ENCODE measurements at regions not wholly inside any gene's neighbourhood (a gene's known extent, or its start where the extent isn't known, plus 50 kb on each side); places are given as distances from the start of the nearest gene placed in this dataset.
A peak's percentile ranks its signal among the peaks of the same experiment; 100 is the strongest.

- TF ChIP-seq, protein P1, sequence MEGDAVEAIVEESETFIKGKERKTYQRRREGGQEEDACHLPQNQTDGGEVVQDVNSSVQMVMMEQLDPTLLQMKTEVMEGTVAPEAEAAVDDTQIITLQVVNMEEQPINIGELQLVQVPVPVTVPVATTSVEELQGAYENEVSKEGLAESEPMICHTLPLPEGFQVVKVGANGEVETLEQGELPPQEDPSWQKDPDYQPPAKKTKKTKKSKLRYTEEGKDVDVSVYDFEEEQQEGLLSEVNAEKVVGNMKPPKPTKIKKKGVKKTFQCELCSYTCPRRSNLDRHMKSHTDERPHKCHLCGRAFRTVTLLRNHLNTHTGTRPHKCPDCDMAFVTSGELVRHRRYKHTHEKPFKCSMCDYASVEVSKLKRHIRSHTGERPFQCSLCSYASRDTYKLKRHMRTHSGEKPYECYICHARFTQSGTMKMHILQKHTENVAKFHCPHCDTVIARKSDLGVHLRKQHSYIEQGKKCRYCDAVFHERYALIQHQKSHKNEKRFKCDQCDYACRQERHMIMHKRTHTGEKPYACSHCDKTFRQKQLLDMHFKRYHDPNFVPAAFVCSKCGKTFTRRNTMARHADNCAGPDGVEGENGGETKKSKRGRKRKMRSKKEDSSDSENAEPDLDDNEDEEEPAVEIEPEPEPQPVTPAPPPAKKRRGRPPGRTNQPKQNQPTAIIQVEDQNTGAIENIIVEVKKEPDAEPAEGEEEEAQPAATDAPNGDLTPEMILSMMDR (IDR thresholded peaks at IDR 0.05; ENCODE audit: control insufficient read depth, extremely low read depth, insufficient read depth), result no peak
- DNase-seq (ENCODE audit: low read depth), result no peak
- H3K4me3 ChIP-seq (ENCODE audit: low read depth, low read length), result no peak overlapping the region
Observed at GRCh38 chrX:26954029-26954428, 509.1 kb downstream of the PPP4R3C start.

GRCh38 chrX:26952213-26952612 lies 510.9 kb downstream of the PPP4R3C start:
- TF ChIP-seq, protein P1 (IDR thresholded peaks at IDR 0.05; ENCODE audit: control insufficient read depth, extremely low read depth, insufficient read depth), result no peak
- H3K4me3 ChIP-seq (ENCODE audit: low read depth, low read length), result no peak overlapping the region
- no peak for DNase-seq (ENCODE audit: low read depth)

DNA sequence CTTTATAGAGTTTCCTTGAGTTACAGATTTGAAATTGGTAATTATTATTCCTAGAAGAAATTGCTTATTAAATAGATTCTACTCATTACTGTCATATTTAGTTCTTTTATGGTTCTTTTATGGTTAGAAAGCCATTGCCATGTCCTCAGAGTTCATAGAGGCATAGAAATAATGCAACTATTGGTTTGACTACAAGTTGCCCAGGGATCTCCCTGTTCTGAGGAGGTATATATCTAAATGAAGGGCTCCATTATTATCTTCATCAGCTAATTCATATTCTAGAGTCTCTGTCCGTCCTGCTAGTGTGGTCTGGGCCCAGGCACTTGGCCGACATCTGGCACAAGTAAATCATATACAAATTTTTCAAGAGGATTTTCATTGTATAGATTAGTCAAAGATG lies 535.7 kb downstream of the PPP4R3C start:
- TF ChIP-seq, protein P1 (IDR thresholded peaks at IDR 0.05; ENCODE audit: control insufficient read depth, extremely low read depth, insufficient read depth), result no peak
- no peak overlapping the region for H3K4me3 ChIP-seq (ENCODE audit: low read depth, low read length)
- no peak for DNase-seq (ENCODE audit: low read depth)

DNA sequence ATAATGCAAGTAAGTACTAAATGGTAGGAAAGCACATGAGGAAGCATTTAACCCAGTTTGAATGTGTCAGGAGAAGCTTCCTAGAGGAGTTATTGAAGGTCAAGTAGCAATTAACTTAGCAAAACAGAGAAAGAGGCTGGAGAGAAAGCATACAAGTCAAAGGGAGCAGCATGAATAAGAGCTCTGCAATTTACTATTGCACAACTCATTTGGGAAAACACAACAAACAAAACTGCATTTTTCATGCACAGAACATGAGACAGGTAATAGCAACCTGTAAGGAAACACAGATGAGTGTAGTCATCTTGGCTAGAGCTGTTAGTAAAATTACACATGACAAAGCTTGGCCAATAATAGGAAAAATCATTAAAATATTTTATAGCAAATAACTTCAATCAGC lies 538.1 kb downstream of the PPP4R3C start:
- no peak overlapping the region for H3K4me3 ChIP-seq (ENCODE audit: low read depth, low read length)
- TF ChIP-seq, protein P1 (IDR thresholded peaks at IDR 0.05; ENCODE audit: control insufficient read depth, extremely low read depth, insufficient read depth), result no peak
- DNase-seq (ENCODE audit: low read depth), result no peak

DNA sequence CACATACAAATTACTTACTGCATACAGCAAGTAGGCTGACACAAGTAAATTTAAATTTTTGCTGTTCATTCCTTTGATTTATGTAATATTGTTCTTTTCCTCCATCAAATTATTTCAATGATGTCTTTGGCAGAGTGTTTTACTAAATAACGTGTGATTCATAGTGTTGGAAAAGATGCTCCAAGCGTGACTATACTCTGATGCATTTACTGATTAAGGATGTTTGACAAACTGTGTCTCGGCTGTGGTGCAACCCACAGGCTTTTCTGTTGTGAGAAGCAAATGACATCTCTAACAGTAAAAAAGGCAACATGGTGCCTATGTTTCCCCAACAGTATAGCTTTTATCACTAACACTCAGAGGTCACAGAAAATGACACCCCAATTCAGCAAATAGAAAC lies 540.9 kb downstream of the PPP4R3C start:
- TF ChIP-seq, protein P1 (IDR thresholded peaks at IDR 0.05; ENCODE audit: control insufficient read depth, extremely low read depth, insufficient read depth), result no peak
- no peak for DNase-seq (ENCODE audit: low read depth)
- no peak overlapping the region for H3K4me3 ChIP-seq (ENCODE audit: low read depth, low read length)

DNA sequence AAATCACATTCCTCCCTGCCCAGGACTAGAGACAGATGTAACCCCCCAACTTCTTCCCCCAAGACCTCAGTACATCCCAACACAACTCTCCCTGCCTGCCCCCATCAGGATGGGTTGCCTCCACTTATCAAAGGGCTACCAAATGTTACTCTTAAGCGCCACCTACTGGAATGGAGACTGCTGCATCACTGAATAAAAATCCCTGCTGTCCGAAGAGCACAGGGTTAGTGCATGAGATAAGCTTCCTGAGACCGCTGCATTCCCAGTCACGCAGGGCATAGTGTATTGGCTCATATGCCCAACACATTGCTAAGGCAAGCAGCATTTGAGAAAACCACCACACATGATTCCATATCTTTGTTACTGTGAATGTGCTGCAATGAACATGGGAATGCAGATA lies 544.5 kb downstream of the PPP4R3C start:
- DNase-seq (ENCODE audit: low read depth), result no peak
- H3K4me3 ChIP-seq (ENCODE audit: low read depth, low read length), result no peak overlapping the region
- TF ChIP-seq, protein P1 (IDR thresholded peaks at IDR 0.05; ENCODE audit: control insufficient read depth, extremely low read depth, insufficient read depth), result peak; percentile 62

DNA sequence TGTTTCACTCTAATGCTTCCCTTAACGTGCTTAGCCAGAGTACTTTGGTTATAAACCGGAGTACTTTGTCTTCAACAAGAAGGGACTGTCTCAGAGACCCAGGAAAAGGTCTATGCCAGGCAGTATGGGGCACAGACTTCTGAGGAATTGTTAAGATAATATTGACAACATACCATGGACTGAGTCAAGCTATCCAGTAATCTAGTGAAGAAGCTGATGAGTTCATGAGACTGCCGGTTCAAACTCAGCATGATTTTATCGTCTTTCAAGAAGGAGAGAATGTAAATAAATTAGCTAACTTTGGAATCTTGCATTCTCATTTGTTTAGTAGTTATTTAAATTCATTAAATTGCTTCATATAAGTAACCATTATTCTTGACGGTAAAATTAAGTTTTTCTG lies 546.1 kb downstream of the PPP4R3C start:
- TF ChIP-seq, protein P1 (IDR thresholded peaks at IDR 0.05; ENCODE audit: control insufficient read depth, extremely low read depth, insufficient read depth), result no peak
- DNase-seq (ENCODE audit: low read depth), result no peak
- no peak overlapping the region for H3K4me3 ChIP-seq (ENCODE audit: low read depth, low read length)
